IMR-90 (cell line): ENCODE measurements at regions not wholly inside any gene's neighbourhood (a gene's known extent, or its start where the extent isn't known, plus 50 kb on each side); places are given as distances from the start of the nearest gene placed in this dataset.
"Not testable (repeated sequence)": the region's sequence is repeated elsewhere in the genome, so short reads cannot be mapped to it uniquely, and the experiment has no call there.

ENCODE experiments used
- ATAC-seq: fragments of 200-7000 bp; cut with Tn5 transposase; 2 replicates; pipeline ENCODE4 v1.9.1; 2020; ENCODE audit warnings: low read depth, mild to moderate bottlenecking, moderate library complexity
- BruUV-seq: library from RNA; stranded (reverse); fragments of 400-500 nt; replicated peaks from 2 replicates; lab custom pipeline; 2021; lab: Mats Ljungman, UMichigan
- CTCF ChIA-PET: fragments of 300-600 bp; formaldehyde crosslinking; extraction: SDS; loops from one replicate; lab custom pipeline; 2021; ENCODE audit warnings: antibody characterized with exemption; lab: Yijun Ruan, JAX
- POLR2A ChIA-PET: fragments of 300-600 bp; sonication (Branson Sonifier 250); formaldehyde crosslinking; loops from one replicate; lab custom pipeline; 2022; ENCODE audit warnings: antibody characterized with exemption; ENCODE audit not compliant: unreplicated experiment; lab: Charles Lee
- DNase-seq: peaks from one replicate; pipeline ENCODE4 v3.0.0; 2013
- H2AFZ ChIP-seq: replicated peaks from 2 replicates; pipeline ENCODE3; 2013; ENCODE audit warnings: low read length, mild to moderate bottlenecking; ENCODE audit not compliant: poor library complexity
- H2AK5ac ChIP-seq: 2 replicates; pipeline ENCODE4 v1.6.1; 2013; ENCODE audit warnings: low read depth, low read length, inconsistent platforms
- H2AK9ac ChIP-seq: replicated peaks from 2 replicates; pipeline ENCODE3; 2013; ENCODE audit warnings: mild to moderate bottlenecking, low read depth, low read length, moderate library complexity; ENCODE audit not compliant: poor library complexity
- H2BK120ac ChIP-seq: 2 replicates; pipeline ENCODE4 v1.6.1; 2013; ENCODE audit warnings: low read depth, low read length, inconsistent platforms
- H2BK15ac ChIP-seq: 3 replicates; pipeline ENCODE4 v1.6.1; 2013; ENCODE audit warnings: low read depth, low read length, inconsistent platforms
- H2BK20ac ChIP-seq: 2 replicates; pipeline ENCODE4 v1.6.1; 2013; ENCODE audit warnings: low read depth, mild to moderate bottlenecking, inconsistent platforms, low read length, moderate library complexity
- H2BK5ac ChIP-seq: 2 replicates; pipeline ENCODE4 v1.6.1; 2013; ENCODE audit warnings: mild to moderate bottlenecking, low read depth, low read length, inconsistent platforms; ENCODE audit not compliant: poor library complexity, severe bottlenecking
- H3K14ac ChIP-seq: replicated peaks from 2 replicates; pipeline ENCODE4 v1.6.1; 2013; ENCODE audit warnings: low read depth, low read length, inconsistent platforms
- H3K18ac ChIP-seq: 2 replicates; pipeline ENCODE4 v1.6.1; 2013; ENCODE audit warnings: low read depth, low read length, control low read depth
- H3K23ac ChIP-seq: 2 replicates; pipeline ENCODE4 v1.6.1; 2013; ENCODE audit warnings: low read depth, low read length, inconsistent platforms
- H3K27ac ChIP-seq: 2 replicates; pipeline ENCODE4 v1.5.1; 2013; ENCODE audit warnings: mild to moderate bottlenecking, control low read depth, low read length; ENCODE audit not compliant: insufficient read depth
- H3K27me3 ChIP-seq: 2 replicates; pipeline ENCODE4 v1.6.1; 2013; ENCODE audit warnings: low read length; ENCODE audit not compliant: control insufficient read depth, insufficient read depth
- H3K36me3 ChIP-seq: 2 replicates; pipeline ENCODE4 v1.6.1; 2013; ENCODE audit warnings: low read length, mixed read lengths; ENCODE audit not compliant: control insufficient read depth, insufficient read depth
- H3K4ac ChIP-seq: 2 replicates; pipeline ENCODE4 v1.6.1; 2013; ENCODE audit warnings: low read depth, low read length, inconsistent platforms
- H3K4me1 ChIP-seq: 2 replicates; pipeline ENCODE4 v1.6.1; 2013; ENCODE audit warnings: low read length, mixed read lengths; ENCODE audit not compliant: control insufficient read depth, insufficient read depth
- H3K4me2 ChIP-seq: 2 replicates; pipeline ENCODE4 v1.6.1; 2013; ENCODE audit warnings: low read depth, mild to moderate bottlenecking, control low read depth, low read length, moderate library complexity
- H3K4me3 ChIP-seq: 2 replicates; pipeline ENCODE4 v1.5.1; 2013; ENCODE audit warnings: low read depth, mild to moderate bottlenecking, control low read depth, low read length, moderate library complexity; ENCODE audit not compliant: insufficient read depth
- H3K56ac ChIP-seq: 2 replicates; pipeline ENCODE4 v1.6.1; 2013; ENCODE audit warnings: low read length, inconsistent platforms; ENCODE audit not compliant: insufficient read depth; ENCODE audit errors: extremely low read depth
- H3K79me1 ChIP-seq, 2 experiments: 2 replicates each; pipeline ENCODE4 v1.6.1; 2013; ENCODE audit warnings: low read length in 2 of 2, inconsistent platforms in 1 of 2, low read depth in 1 of 2
- H3K9ac ChIP-seq: 2 replicates; pipeline ENCODE4 v1.6.1; 2013; ENCODE audit warnings: low read depth, low read length, control low read depth
- H3K9me1 ChIP-seq: 2 replicates; pipeline ENCODE4 v1.6.1; 2013; ENCODE audit warnings: low read length, inconsistent platforms; ENCODE audit not compliant: insufficient read depth
- H3K9me3 ChIP-seq: 2 replicates; pipeline ENCODE4 v1.6.1; 2013; ENCODE audit warnings: low read length; ENCODE audit not compliant: control insufficient read depth, insufficient read depth
- H4K20me1 ChIP-seq: 2 replicates; pipeline ENCODE4 v1.6.1; 2013; ENCODE audit warnings: low read length, inconsistent platforms; ENCODE audit not compliant: insufficient read depth
- H4K5ac ChIP-seq: 2 replicates; pipeline ENCODE4 v1.6.1; 2013; ENCODE audit warnings: mild to moderate bottlenecking, low read depth, low read length, control low read depth
- H4K8ac ChIP-seq, 2 experiments: 2 replicates each; pipeline ENCODE4 v1.6.1; 2013; ENCODE audit warnings: low read depth in 2 of 2, low read length in 2 of 2, control low read depth in 1 of 2, inconsistent platforms in 1 of 2
- H4K91ac ChIP-seq: 2 replicates; pipeline ENCODE4 v1.6.1; 2013; ENCODE audit warnings: low read depth, low read length, inconsistent platforms; ENCODE audit not compliant: insufficient read depth
- WGBS, 2 experiments: methylation state at CpG; one replicate each; pipeline versions ENCODE4 v1.1.5 to v1.1.7; 2013; ENCODE audit warnings: missing lambda C conversion rate in 2 of 2; ENCODE audit not compliant: insufficient read length in 1 of 2; ENCODE audit errors: extremely low coverage in 2 of 2; 5-methylcytosine and 5-hydroxymethylcytosine counted together
- dilution Hi-C: fragments of 300-500 bp; cut with HindIII; formaldehyde crosslinking; loops from one replicate; pipeline ENCODE4 v1.14.3; 2018; ENCODE audit warnings: low sequenced_read_pairs; ENCODE audit not compliant: unreplicated experiment
- in situ Hi-C: fragments of 300-500 bp; cut with MboI; formaldehyde crosslinking; loops from 3 replicates; pipeline ENCODE4 v1.14.3; 2019; ENCODE audit warnings: low sequenced_read_pairs, inconsistent platforms, mixed read lengths
- intact Hi-C: fragments of 100-400 bp; cut with micrococcal nuclease; formaldehyde crosslinking; loops from 2 replicates; pipeline ENCODE4 v1.10.0; 2022

DNA sequence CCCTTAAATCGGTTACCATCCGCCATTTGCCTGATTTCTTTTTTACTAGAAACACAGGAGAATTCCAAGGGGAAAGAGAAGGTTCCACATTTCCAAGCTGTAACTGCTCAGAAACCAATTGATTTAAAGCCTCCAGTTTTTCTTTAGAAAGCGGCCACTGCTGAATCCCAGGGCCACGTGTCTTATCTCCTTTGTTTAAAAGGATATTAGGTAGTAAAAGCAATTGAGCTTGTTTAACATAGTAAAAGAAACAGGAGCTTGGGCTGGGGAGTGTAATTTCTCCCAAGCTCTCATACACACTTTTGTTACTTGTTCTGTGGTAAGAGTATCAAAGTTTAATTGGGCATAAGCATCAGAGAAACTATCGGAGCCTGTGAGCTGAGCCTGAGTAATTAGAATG lies 180.0 kb downstream of the OTOP1 start:
- H2BK15ac ChIP-seq, H2AFZ ChIP-seq, H3K4me2 ChIP-seq, H2BK5ac ChIP-seq, H2AK9ac ChIP-seq, H2BK20ac ChIP-seq, H4K5ac ChIP-seq, H2BK120ac ChIP-seq, ATAC-seq, H3K9me3 ChIP-seq, H3K56ac ChIP-seq, H2AK5ac ChIP-seq, H4K91ac ChIP-seq, H3K27me3 ChIP-seq, H3K4me1 ChIP-seq, H3K4ac ChIP-seq, intact Hi-C loops, H3K9me1 ChIP-seq, CTCF ChIA-PET, in situ Hi-C loops, H3K9ac ChIP-seq, H3K36me3 ChIP-seq, H3K27ac ChIP-seq, H3K14ac ChIP-seq, H3K4me3 ChIP-seq, H4K8ac ChIP-seq, DNase-seq, H3K79me1 ChIP-seq, BruUV-seq, H3K18ac ChIP-seq, POLR2A ChIA-PET, dilution Hi-C loops, H3K23ac ChIP-seq, H4K20me1 ChIP-seq: not testable (repeated sequence)
- WGBS, 2 experiments = no CpG with 5 or more reads among the region's 5 CpGs

DNA sequence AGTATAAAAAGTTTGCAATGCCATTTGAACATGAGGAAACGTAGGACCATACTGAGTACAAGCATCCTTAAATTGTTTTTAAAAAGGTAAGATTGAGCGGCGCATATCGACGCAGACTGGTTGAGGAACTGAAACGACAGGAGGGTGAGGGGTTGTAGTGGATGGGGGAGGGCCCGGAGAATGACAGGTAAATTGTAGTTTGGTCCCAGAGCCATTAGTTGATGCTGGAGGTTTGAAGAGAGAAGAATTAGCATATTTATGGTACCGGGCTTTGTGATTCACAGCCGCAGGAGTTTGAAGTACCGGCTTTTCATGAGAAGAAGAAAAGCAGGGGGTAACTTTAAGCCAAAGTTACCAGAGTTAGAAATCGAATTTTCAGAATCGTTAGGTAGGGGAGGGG lies 179.5 kb downstream of the OTOP1 start:
- H4K8ac ChIP-seq, intact Hi-C loops, H4K91ac ChIP-seq, H3K36me3 ChIP-seq, BruUV-seq, H4K20me1 ChIP-seq, H2AK9ac ChIP-seq, in situ Hi-C loops, H3K9ac ChIP-seq, H3K27ac ChIP-seq, H3K23ac ChIP-seq, ATAC-seq, H3K14ac ChIP-seq, H2BK120ac ChIP-seq, H3K4me2 ChIP-seq, H3K4ac ChIP-seq, H3K27me3 ChIP-seq, H2AK5ac ChIP-seq, H3K4me3 ChIP-seq, H3K4me1 ChIP-seq, H2AFZ ChIP-seq, H3K18ac ChIP-seq, H2BK5ac ChIP-seq, dilution Hi-C loops, H4K5ac ChIP-seq, H2BK20ac ChIP-seq, DNase-seq, H3K79me1 ChIP-seq, H3K9me3 ChIP-seq, POLR2A ChIA-PET, H3K56ac ChIP-seq, CTCF ChIA-PET, H2BK15ac ChIP-seq, H3K9me1 ChIP-seq: not testable (repeated sequence)
- 40% methylated on average over 5 of the region's 12 CpGs; no CpG with 5 or more reads in 1 of the 2 experiments for WGBS, 2 experiments
